ENCODE measurements at regions not wholly inside any gene's neighbourhood (a gene's known extent, or its start where the extent isn't known, plus 50 kb on each side); places are given as distances from the start of the nearest gene placed in this dataset.

DNA sequence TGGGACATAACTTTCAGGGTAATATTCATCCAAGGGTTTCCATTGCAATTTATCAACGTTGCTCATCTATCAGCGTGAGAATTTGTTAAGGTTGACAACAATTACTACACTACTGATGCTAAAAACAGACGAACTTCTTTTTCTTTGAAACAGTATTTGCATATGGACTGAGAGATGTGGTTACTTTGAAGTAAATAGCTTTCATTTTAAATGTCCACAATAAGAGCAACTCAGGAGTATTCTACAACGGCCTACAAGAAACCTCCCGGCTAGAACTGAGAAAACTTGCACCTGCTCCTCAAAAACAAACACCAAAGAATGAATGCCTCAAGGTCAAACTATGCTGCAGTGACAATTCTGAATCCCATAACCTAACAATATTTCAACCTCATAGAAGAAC is 238.4 kb downstream of the IRS2 start:
- H3K27ac ChIP-seq = no peak overlapping the region
- TF ChIP-seq CTCF (conservative IDR thresholded peaks at IDR 0.05; ENCODE audit: low read depth) = no peak
- DNase-seq (ENCODE audit: low spot score) = no peak
- CTCF ChIA-PET = interaction anchor here (0.8 kb wide), 1 partner anchor 12 kb away, joined by 3 read pairs; no protein-coding TSS in a partner anchor
- POLR2A ChIA-PET (ENCODE audit: low non-redundant PET) = no interaction called here

- DNase-seq (ENCODE audit: low spot score) = no peak
- POLR2A ChIA-PET (ENCODE audit: low non-redundant PET) = no interaction called here
- TF ChIP-seq CTCF (conservative IDR thresholded peaks at IDR 0.05; ENCODE audit: low read depth) = no peak
- CTCF ChIA-PET = no interaction called here
- no peak overlapping the region for H3K27ac ChIP-seq
These were observed 240.5 kb downstream of the IRS2 start for GRCh38 chr13:109545931-109546330.

DNA sequence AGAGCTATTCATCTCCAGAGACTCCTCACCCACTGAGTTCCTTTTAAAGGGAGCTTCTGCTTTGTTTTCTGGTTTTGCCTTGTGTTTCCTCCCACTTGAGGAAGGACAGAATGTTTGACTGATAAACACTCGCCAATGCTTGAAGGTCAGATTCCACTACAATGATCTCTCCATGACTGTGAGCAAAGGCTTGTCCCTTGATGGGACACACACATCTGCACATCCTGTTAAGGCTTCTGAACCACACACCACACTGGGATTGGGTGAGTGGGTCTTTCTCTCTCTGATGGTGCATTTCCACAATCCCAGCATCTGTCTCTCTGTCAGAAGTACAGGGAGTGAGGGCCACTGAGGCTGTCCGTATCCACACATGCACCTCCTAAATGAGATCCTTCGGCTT is 245.3 kb downstream of the IRS2 start:
- H3K27ac ChIP-seq = no peak overlapping the region
- no peak for DNase-seq (ENCODE audit: low spot score)
- CTCF ChIA-PET = no interaction called here
- POLR2A ChIA-PET (ENCODE audit: low non-redundant PET) = no interaction called here
- TF ChIP-seq CTCF (conservative IDR thresholded peaks at IDR 0.05; ENCODE audit: low read depth) = no peak

DNA sequence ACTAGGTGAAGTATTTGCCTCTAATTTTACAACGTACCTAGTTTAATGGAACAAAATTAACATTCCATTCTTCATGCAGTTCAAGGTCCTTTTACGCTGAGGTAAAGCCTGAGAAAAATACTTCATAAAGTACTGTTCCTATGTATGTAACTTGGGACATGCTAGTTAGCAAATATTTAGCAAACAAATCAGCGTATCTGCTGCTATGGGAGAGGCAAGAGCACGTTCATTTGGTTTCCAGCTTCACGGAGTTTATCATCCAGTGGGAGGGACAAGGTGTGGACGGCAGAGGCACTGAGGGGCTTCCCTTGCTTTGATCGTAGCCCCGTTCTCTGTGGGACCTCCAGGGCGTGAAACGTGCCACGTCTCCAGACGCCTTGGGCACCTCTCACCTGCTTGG is 248.8 kb downstream of the IRS2 start:
- CTCF ChIA-PET = no interaction called here
- H3K27ac ChIP-seq = no peak overlapping the region
- POLR2A ChIA-PET (ENCODE audit: low non-redundant PET) = no interaction called here
- DNase-seq (ENCODE audit: low spot score) = no peak
- no peak for TF ChIP-seq CTCF (conservative IDR thresholded peaks at IDR 0.05; ENCODE audit: low read depth)

DNA sequence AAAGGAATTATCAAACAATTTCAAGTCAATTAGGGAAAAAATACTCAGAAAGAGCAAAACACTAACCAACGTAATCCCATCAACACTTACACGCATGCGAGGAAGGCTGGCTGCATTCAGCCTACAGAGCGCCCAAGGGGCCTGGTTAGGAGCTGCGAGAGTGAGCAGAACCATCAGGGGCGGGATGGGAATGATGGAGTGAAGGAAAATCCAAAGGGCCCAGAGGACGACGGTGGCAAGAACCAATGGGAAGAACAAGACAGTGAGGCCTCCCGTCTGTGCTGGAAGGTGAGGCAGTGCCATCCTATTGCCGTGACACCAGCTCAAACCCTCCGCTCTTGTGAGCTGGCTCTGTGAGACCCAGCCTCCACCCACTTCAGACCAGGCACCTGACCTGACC is 253.0 kb downstream of the IRS2 start:
- no peak overlapping the region for H3K27ac ChIP-seq
- ChIA-PET POLR2A (ENCODE audit: low non-redundant PET) (no interaction called here), CTCF (no interaction called here)
- no peak for TF ChIP-seq CTCF (conservative IDR thresholded peaks at IDR 0.05; ENCODE audit: low read depth)
- no peak for DNase-seq (ENCODE audit: low spot score)

DNA sequence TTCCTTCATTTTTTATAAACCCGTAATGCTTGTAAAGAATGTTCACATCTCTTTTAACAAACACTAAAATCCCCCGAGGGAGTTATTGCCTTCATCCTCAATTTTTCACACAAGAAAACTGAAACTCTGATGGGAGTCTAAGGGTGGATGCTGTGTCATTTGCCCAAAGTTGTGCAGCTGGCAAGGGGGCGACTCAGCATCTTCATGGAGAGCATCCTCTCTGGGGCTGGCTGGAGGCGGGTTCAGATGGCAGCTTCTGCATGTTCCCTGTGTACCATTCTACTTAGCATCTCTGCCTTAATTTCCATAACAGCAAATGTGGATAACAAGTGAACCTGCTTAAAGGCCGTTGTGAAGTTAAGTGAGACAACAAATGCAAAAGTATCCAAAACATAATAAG is 256.4 kb downstream of the IRS2 start:
- CTCF ChIA-PET = interaction anchor here (0.7 kb wide), 1 partner anchor 80 kb away, joined by 3 read pairs; no protein-coding TSS in a partner anchor
- POLR2A ChIA-PET (ENCODE audit: low non-redundant PET) = no interaction called here
- no peak for TF ChIP-seq CTCF (conservative IDR thresholded peaks at IDR 0.05; ENCODE audit: low read depth)
- no peak for DNase-seq (ENCODE audit: low spot score)
- H3K27ac ChIP-seq = no peak overlapping the region

DNA sequence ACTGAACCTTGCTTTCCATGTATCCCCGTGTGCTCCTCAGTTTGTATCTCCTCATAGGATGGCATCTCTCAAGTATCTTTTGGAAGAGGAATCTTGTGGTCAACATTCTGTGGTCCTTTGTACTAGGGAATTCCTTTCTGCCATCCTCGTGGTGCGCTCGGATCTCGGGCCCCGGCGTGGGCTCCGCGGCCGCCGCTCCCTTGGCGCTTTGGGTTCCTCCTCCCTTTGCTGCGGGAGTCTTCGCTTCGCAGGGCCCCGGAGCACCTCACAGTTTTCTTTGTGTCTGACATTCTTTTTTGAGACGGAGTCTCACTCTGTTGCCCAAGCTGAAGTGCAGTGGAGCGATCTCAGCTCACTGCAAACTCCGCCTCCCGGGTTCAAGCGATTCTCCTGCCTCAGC is 264.7 kb downstream of the IRS2 start:
- ChIA-PET CTCF (no interaction called here), POLR2A (ENCODE audit: low non-redundant PET) (no interaction called here)
- TF ChIP-seq CTCF (conservative IDR thresholded peaks at IDR 0.05; ENCODE audit: low read depth) = no peak
- H3K27ac ChIP-seq = no peak overlapping the region
- no peak for DNase-seq (ENCODE audit: low spot score)
